Astrocyte (in vitro differentiated cells and primary cell): ENCODE measurements at regions not wholly inside any gene's neighbourhood (a gene's known extent, or its start where the extent isn't known, plus 50 kb on each side); places are given as distances from the start of the nearest gene placed in this dataset.

Experiments
- DNase-seq: peaks from one replicate; pipeline ENCODE4 v3.0.0-alpha.2; 2010; ENCODE audit warnings: low read depth
- FAIRE-seq: peaks from 2 replicates; lab custom pipeline; 2011; peaks lifted over from hg19 to GRCh38; lab: Jason Lieb, UNC
- H2AFZ ChIP-seq: 2 replicates; pipeline ENCODE4 v1.6.0; 2012; ENCODE audit warnings: low read depth, low read length, inconsistent platforms
- H3K27ac ChIP-seq: 2 replicates; pipeline ENCODE4 v1.5.1; 2011; ENCODE audit warnings: low read depth, low read length, inconsistent platforms
- H3K27me3 ChIP-seq: 2 replicates; pipeline ENCODE4 v1.6.0; 2011; ENCODE audit warnings: low read length, inconsistent platforms; ENCODE audit not compliant: insufficient read depth
- H3K36me3 ChIP-seq: 2 replicates; pipeline ENCODE4 v1.5.1; 2011; ENCODE audit warnings: low read length, inconsistent platforms; ENCODE audit not compliant: insufficient read depth
- H3K4me1 ChIP-seq: 2 replicates; pipeline ENCODE4 v1.5.1; 2011; ENCODE audit warnings: low read length, inconsistent platforms; ENCODE audit not compliant: insufficient read depth
- H3K4me2 ChIP-seq: 2 replicates; pipeline ENCODE4 v1.6.0; 2012; ENCODE audit warnings: low read length, inconsistent platforms
- H3K4me3 ChIP-seq: 2 replicates; pipeline ENCODE4 v1.5.1; 2011; ENCODE audit warnings: low read depth, mild to moderate bottlenecking, low read length, inconsistent platforms; ENCODE audit not compliant: insufficient read depth
- H3K79me2 ChIP-seq: 2 replicates; pipeline ENCODE4 v1.6.0; 2012; ENCODE audit warnings: mild to moderate bottlenecking, low read length, inconsistent platforms; ENCODE audit not compliant: insufficient read depth
- H3K9ac ChIP-seq: 2 replicates; pipeline ENCODE4 v1.6.0; 2012; ENCODE audit warnings: mild to moderate bottlenecking, low read length, inconsistent platforms
- H3K9me3 ChIP-seq: 2 replicates; pipeline ENCODE4 v1.5.1; 2012; ENCODE audit warnings: low read depth, mild to moderate bottlenecking, low read length, inconsistent platforms; ENCODE audit not compliant: insufficient read depth
- H4K20me1 ChIP-seq: 2 replicates; pipeline ENCODE4 v1.6.0; 2012; ENCODE audit warnings: low read length, inconsistent platforms; ENCODE audit not compliant: insufficient read depth
- H3K27ac Mint-ChIP-seq: one replicate; pipeline ENCODE4 v1.8.0; 2021; ENCODE audit warnings: mild to moderate bottlenecking, mixed read lengths; ENCODE audit not compliant: unreplicated experiment
- H3K27me3 Mint-ChIP-seq: one replicate; pipeline ENCODE4 v1.8.0; 2021; ENCODE audit warnings: low read depth, mixed read lengths; ENCODE audit not compliant: unreplicated experiment
- H3K36me3 Mint-ChIP-seq: one replicate; pipeline ENCODE4 v1.8.0; 2021; ENCODE audit warnings: low read depth, mixed read lengths; ENCODE audit not compliant: unreplicated experiment
- H3K4me1 Mint-ChIP-seq: one replicate; pipeline ENCODE4 v1.8.0; 2021; ENCODE audit warnings: low read depth, mixed read lengths; ENCODE audit not compliant: unreplicated experiment
- H3K4me3 Mint-ChIP-seq: one replicate; pipeline ENCODE4 v1.8.0; 2021; ENCODE audit warnings: mild to moderate bottlenecking, moderate library complexity, mixed read lengths; ENCODE audit not compliant: unreplicated experiment
- H3K9me3 Mint-ChIP-seq: one replicate; pipeline ENCODE4 v1.8.0; 2021; ENCODE audit warnings: mild to moderate bottlenecking, mixed read lengths; ENCODE audit not compliant: unreplicated experiment
- EZH2 ChIP-seq: IDR thresholded peaks from 2 replicates; pipeline ENCODE4 v1.6.1; 2012; ENCODE audit warnings: mild to moderate bottlenecking, low read length, inconsistent platforms; ENCODE audit not compliant: insufficient read depth
- TF ChIP-seq, protein P1 (sequence below): IDR thresholded peaks from 2 replicates; pipeline ENCODE4 v1.5.1; 2011; ENCODE audit warnings: low read depth, mild to moderate bottlenecking, inconsistent platforms, low read length, moderate library complexity; ENCODE audit not compliant: insufficient read depth

DNA sequence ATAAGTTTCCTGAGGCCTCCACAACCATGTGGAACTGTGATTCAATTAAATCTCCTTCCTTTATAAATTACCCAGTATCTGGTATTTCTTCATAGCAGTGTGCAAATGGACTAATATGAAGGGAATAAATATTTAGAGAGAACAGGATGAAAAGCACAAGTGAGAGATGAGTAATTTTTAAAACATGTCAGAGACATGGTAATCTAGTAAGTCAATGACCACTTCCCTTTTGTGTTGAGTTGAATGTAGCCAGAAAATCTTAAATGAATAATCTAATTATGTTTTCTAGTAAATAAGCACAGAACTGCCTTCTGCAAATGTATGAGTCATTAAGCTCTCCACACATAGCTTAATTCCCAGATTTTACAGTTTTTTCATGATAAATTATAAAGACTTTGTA lies 524.1 kb upstream of the SLITRK5 start:
- Mint-ChIP-seq H3K9me3 (peaks cover 3% of the 10 kb centered on the region), H3K36me3 (no peaks in the 10 kb centered on the region), H3K27me3 (no peaks in the 10 kb centered on the region), H3K27ac (no peak overlapping the region), H3K4me3 (no peak overlapping the region), H3K4me1 (no peaks in the 10 kb centered on the region)
- Histone ChIP-seq H3K4me3 (no peak overlapping the region), H3K9ac (no peak overlapping the region), H4K20me1 (no peaks in the 10 kb centered on the region), H2AFZ (no peak overlapping the region), H3K9me3 (no peaks in the 10 kb centered on the region), H3K4me2 (no peak overlapping the region), H3K27me3 (no peaks in the 10 kb centered on the region), H3K4me1 (no peaks in the 10 kb centered on the region), H3K79me2 (no peaks in the 10 kb centered on the region), H3K27ac (no peak overlapping the region), H3K36me3 (no peaks in the 10 kb centered on the region)
- DNase-seq (peak; percentile 61), FAIRE-seq (no peak)
- TF ChIP-seq, protein P1, sequence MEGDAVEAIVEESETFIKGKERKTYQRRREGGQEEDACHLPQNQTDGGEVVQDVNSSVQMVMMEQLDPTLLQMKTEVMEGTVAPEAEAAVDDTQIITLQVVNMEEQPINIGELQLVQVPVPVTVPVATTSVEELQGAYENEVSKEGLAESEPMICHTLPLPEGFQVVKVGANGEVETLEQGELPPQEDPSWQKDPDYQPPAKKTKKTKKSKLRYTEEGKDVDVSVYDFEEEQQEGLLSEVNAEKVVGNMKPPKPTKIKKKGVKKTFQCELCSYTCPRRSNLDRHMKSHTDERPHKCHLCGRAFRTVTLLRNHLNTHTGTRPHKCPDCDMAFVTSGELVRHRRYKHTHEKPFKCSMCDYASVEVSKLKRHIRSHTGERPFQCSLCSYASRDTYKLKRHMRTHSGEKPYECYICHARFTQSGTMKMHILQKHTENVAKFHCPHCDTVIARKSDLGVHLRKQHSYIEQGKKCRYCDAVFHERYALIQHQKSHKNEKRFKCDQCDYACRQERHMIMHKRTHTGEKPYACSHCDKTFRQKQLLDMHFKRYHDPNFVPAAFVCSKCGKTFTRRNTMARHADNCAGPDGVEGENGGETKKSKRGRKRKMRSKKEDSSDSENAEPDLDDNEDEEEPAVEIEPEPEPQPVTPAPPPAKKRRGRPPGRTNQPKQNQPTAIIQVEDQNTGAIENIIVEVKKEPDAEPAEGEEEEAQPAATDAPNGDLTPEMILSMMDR: no peak
- TF ChIP-seq EZH2: no peak

- Mint-ChIP-seq H3K9me3 (peaks cover 2% of the 10 kb centered on the region), H3K36me3 (no peaks in the 10 kb centered on the region), H3K27me3 (no peaks in the 10 kb centered on the region), H3K27ac (no peak overlapping the region), H3K4me3 (no peak overlapping the region), H3K4me1 (no peaks in the 10 kb centered on the region)
- Histone ChIP-seq H4K20me1 (no peaks in the 10 kb centered on the region), H3K27me3 (no peaks in the 10 kb centered on the region), H3K27ac (no peak overlapping the region), H3K9me3 (no peaks in the 10 kb centered on the region), H3K4me1 (no peaks in the 10 kb centered on the region), H3K9ac (no peak overlapping the region), H2AFZ (no peak overlapping the region), H3K4me3 (no peak overlapping the region), H3K36me3 (no peaks in the 10 kb centered on the region), H3K4me2 (no peak overlapping the region), H3K79me2 (no peaks in the 10 kb centered on the region)
- DNase-seq (no peak), FAIRE-seq (no peak)
- TF ChIP-seq EZH2: no peak
- TF ChIP-seq, protein P1: no peak
Observed at GRCh38 chr13:87153371-87153770, 517.8 kb upstream of the SLITRK5 start.

DNA sequence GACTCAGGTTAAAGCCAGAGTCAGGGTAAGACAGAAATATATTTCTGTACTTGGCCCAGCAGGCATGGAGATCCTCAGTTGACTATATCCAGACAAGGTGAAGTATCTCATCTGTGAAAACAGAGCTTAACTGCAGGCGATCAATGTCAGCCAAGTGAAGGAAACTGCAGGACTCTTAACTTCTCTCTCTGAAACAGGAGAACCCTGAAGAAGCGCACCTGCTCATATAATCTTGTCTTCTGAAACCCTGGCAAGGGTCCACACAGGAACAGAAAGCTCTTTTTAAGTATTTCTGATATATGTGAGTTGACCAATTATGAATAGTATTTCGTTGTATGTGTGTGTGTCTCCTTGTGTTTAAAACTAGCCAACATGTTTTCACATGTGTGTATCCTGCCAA lies 504.8 kb upstream of the SLITRK5 start:
- H3K9me3 ChIP-seq: no peaks in the 10 kb centered on the region
- Mint-ChIP-seq H3K9me3 (no peaks in the 10 kb centered on the region), H3K4me3 (no peak overlapping the region), H3K27me3 (no peaks in the 10 kb centered on the region), H3K27ac (no peak overlapping the region), H3K4me1 (no peaks in the 10 kb centered on the region), H3K36me3 (no peaks in the 10 kb centered on the region)
- H3K27me3 ChIP-seq: no peaks in the 10 kb centered on the region
- H3K4me2 ChIP-seq: no peak overlapping the region
- no peaks in the 10 kb centered on the region for H3K36me3 ChIP-seq
- no peak overlapping the region for H3K4me3 ChIP-seq
- no peak overlapping the region for H3K9ac ChIP-seq
- H3K4me1 ChIP-seq: no peaks in the 10 kb centered on the region
- TF ChIP-seq EZH2: no peak
- TF ChIP-seq, protein P1: no peak
- H3K79me2 ChIP-seq: no peaks in the 10 kb centered on the region
- no peak for FAIRE-seq
- H4K20me1 ChIP-seq: no peaks in the 10 kb centered on the region
- DNase-seq: no peak
- H3K27ac ChIP-seq: no peak overlapping the region
- H2AFZ ChIP-seq: no peak overlapping the region
